ENCODE measurements at regions not wholly inside any gene's neighbourhood (a gene's known extent, or its start where the extent isn't known, plus 50 kb on each side); places are given as distances from the start of the nearest gene placed in this dataset.

DNA sequence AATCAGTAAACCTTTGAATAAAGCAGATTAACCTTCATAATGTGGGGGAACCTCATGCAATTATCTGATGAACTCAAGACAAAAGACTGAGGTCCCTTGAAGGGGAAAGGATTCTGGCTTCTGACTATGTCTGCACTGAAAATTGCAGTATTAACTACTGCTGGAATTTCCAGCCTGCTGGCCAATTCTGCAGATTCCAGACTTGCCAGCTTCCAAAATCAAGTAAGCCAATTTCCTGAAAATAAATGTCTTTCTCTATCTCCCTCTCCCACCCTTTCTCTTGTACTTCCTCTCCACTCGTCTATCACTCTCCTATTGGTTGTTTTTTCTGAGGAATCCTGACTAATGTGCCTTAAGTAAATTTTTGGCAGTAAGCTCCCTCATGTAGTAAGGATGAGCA is 1479.9 kb upstream of the PRR20A start:
- no peaks in the 10 kb centered on the region for H3K27me3 ChIP-seq (ENCODE audit: insufficient read depth, low read length)
- no peak overlapping the region for H3K4me3 ChIP-seq (ENCODE audit: insufficient read depth, low read length)
- no peak overlapping the region for H3K4me2 ChIP-seq (ENCODE audit: insufficient read depth, low read length)
- H3K9me3 ChIP-seq (ENCODE audit: low read depth, low read length), result no peaks in the 10 kb centered on the region
- no peak for TF ChIP-seq CTCF (IDR thresholded peaks at IDR 0.05; ENCODE audit: extremely low read depth, low read depth, low read length)
- DNase-seq (ENCODE audit: insufficient read length, low spot score, missing footprints), result no peak
- no peak overlapping the region for H3K27ac ChIP-seq (ENCODE audit: low read depth, low read length)
- H2AFZ ChIP-seq (ENCODE audit: low read length), result no peak overlapping the region
- H3K4me1 ChIP-seq (ENCODE audit: insufficient read depth, low read length), result no peaks in the 10 kb centered on the region
- H3K36me3 ChIP-seq (ENCODE audit: insufficient read depth, low read length), result no peaks in the 10 kb centered on the region
- no peaks in the 10 kb centered on the region for H3K79me2 ChIP-seq (ENCODE audit: insufficient read depth, low read length)
- no peaks in the 10 kb centered on the region for H4K20me1 ChIP-seq (ENCODE audit: insufficient read depth, low read length)

DNA sequence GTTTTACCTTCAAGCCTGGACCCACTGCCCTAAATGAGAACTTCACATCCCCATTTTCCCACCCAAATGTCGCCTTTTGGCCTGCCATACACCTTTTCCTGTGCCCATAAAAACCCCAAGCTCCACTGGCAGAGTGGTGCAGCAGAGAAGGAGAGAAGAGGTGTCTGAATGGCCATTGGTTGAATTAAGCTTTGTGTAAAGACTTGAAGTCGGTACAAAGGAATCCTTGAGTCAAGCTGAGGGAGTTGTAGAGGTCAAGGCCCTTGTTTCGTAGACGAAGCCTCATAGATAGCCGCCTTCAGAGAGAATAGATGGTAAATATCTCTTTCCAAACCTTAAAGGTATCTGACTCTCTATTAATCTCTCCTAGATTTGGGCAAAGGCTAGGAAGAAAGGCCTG is 1479.2 kb upstream of the PRR20A start:
- Histone ChIP-seq H3K4me1 (ENCODE audit: insufficient read depth, low read length) (no peaks in the 10 kb centered on the region), H3K79me2 (ENCODE audit: insufficient read depth, low read length) (no peaks in the 10 kb centered on the region), H2AFZ (ENCODE audit: low read length) (no peak overlapping the region), H3K27ac (ENCODE audit: low read depth, low read length) (no peak overlapping the region), H3K27me3 (ENCODE audit: insufficient read depth, low read length) (no peaks in the 10 kb centered on the region), H3K4me2 (ENCODE audit: insufficient read depth, low read length) (no peak overlapping the region), H3K9me3 (ENCODE audit: low read depth, low read length) (no peaks in the 10 kb centered on the region), H3K4me3 (ENCODE audit: insufficient read depth, low read length) (no peak overlapping the region), H4K20me1 (ENCODE audit: insufficient read depth, low read length) (no peaks in the 10 kb centered on the region), H3K36me3 (ENCODE audit: insufficient read depth, low read length) (no peaks in the 10 kb centered on the region)
- TF ChIP-seq CTCF (IDR thresholded peaks at IDR 0.05; ENCODE audit: extremely low read depth, low read depth, low read length), result no peak
- DNase-seq (ENCODE audit: insufficient read length, low spot score, missing footprints), result no peak

- no peak for DNase-seq (ENCODE audit: insufficient read length, low spot score, missing footprints)
- Histone ChIP-seq H2AFZ (ENCODE audit: low read length) (no peak overlapping the region), H3K4me2 (ENCODE audit: insufficient read depth, low read length) (no peak overlapping the region), H3K9me3 (ENCODE audit: low read depth, low read length) (no peaks in the 10 kb centered on the region), H3K27me3 (ENCODE audit: insufficient read depth, low read length) (no peaks in the 10 kb centered on the region), H3K79me2 (ENCODE audit: insufficient read depth, low read length) (no peaks in the 10 kb centered on the region), H3K4me3 (ENCODE audit: insufficient read depth, low read length) (no peak overlapping the region), H4K20me1 (ENCODE audit: insufficient read depth, low read length) (no peaks in the 10 kb centered on the region), H3K4me1 (ENCODE audit: insufficient read depth, low read length) (no peaks in the 10 kb centered on the region), H3K27ac (ENCODE audit: low read depth, low read length) (no peak overlapping the region), H3K36me3 (ENCODE audit: insufficient read depth, low read length) (no peaks in the 10 kb centered on the region)
- no peak for TF ChIP-seq CTCF (IDR thresholded peaks at IDR 0.05; ENCODE audit: extremely low read depth, low read depth, low read length)
Observed at GRCh38 chr13:55664178-55664577, 1476.5 kb upstream of the PRR20A start.

GRCh38 chr13:55669051-55669450 is 1471.7 kb upstream of the PRR20A start:
- Histone ChIP-seq H3K36me3 (ENCODE audit: insufficient read depth, low read length) (no peaks in the 10 kb centered on the region), H3K79me2 (ENCODE audit: insufficient read depth, low read length) (no peaks in the 10 kb centered on the region), H3K4me3 (ENCODE audit: insufficient read depth, low read length) (no peak overlapping the region), H3K27me3 (ENCODE audit: insufficient read depth, low read length) (no peaks in the 10 kb centered on the region), H3K4me1 (ENCODE audit: insufficient read depth, low read length) (no peaks in the 10 kb centered on the region), H4K20me1 (ENCODE audit: insufficient read depth, low read length) (no peaks in the 10 kb centered on the region), H2AFZ (ENCODE audit: low read length) (no peak overlapping the region), H3K27ac (ENCODE audit: low read depth, low read length) (no peak overlapping the region), H3K9me3 (ENCODE audit: low read depth, low read length) (no peaks in the 10 kb centered on the region), H3K4me2 (ENCODE audit: insufficient read depth, low read length) (no peak overlapping the region)
- no peak for TF ChIP-seq CTCF (IDR thresholded peaks at IDR 0.05; ENCODE audit: extremely low read depth, low read depth, low read length)
- no peak for DNase-seq (ENCODE audit: insufficient read length, low spot score, missing footprints)

All from osteoblast (primary cell).